ENCODE measurements at regions not wholly inside any gene's neighbourhood (a gene's known extent, or its start where the extent isn't known, plus 50 kb on each side); places are given as distances from the start of the nearest gene placed in this dataset.

DNA sequence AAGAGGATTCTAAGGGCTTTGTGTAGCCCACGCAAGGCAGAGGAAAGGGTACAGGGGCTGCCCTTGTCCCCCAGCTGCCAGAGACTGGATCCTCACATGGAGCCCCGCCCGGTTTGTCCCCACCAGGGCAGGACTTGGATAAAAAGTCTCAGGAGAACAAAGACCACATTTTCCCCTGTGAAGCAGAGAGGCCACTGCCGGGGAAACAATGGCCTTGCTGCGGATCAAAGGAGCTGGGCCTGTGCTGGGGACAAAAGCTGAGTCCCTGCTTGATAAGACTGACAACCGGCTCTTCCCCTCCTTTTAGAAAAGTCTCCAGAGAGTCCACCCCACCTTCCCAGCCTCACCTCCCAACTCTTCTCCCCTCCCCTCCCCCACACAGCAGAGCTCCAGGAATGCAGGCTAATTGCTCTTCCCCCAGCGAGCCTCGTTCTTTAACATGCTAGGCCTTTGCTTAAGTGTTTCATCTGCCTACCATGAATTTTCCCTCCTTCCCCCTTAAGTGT lies 142.4 kb downstream of the PLPP3 start:
- H3K27ac Mint-ChIP-seq, result no peak overlapping the region
- H3K9me3 Mint-ChIP-seq, result no peaks in the 10 kb centered on the region
- no peaks in the 10 kb centered on the region; the same call in 1 of the 2 replicates for H3K4me1 Mint-ChIP-seq (ENCODE audit: low read depth)
- H3K27me3 Mint-ChIP-seq (ENCODE audit: insufficient read depth), result no peaks in the 10 kb centered on the region; the same call in none of the 2 replicates
- no peaks in the 10 kb centered on the region for H3K36me3 Mint-ChIP-seq (ENCODE audit: low read depth)
- TF ChIP-seq, protein P1, sequence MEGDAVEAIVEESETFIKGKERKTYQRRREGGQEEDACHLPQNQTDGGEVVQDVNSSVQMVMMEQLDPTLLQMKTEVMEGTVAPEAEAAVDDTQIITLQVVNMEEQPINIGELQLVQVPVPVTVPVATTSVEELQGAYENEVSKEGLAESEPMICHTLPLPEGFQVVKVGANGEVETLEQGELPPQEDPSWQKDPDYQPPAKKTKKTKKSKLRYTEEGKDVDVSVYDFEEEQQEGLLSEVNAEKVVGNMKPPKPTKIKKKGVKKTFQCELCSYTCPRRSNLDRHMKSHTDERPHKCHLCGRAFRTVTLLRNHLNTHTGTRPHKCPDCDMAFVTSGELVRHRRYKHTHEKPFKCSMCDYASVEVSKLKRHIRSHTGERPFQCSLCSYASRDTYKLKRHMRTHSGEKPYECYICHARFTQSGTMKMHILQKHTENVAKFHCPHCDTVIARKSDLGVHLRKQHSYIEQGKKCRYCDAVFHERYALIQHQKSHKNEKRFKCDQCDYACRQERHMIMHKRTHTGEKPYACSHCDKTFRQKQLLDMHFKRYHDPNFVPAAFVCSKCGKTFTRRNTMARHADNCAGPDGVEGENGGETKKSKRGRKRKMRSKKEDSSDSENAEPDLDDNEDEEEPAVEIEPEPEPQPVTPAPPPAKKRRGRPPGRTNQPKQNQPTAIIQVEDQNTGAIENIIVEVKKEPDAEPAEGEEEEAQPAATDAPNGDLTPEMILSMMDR (IDR thresholded peaks at IDR 0.05), result no peak
- no peak for DNase-seq
- no peak overlapping the region for H3K4me3 Mint-ChIP-seq

DNA sequence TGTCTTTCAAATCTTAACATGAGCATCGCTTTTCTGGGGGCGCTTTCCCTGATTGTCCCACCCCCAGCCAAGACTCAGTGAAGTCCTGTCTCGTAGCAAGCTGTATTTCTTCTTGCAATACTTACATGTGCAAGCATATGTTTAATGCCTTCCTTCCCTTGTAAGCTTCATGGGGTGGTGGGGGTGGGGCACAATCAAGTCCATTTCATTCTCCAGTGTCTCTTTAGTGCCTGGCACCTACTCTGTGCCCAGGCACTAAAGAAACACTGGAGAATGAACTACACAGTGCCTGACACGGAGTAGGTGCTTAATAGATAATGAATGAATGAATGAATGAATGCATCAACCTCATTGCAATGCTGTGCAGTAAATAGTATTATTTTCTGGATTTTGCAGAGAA lies 143.1 kb downstream of the PLPP3 start:
- H3K9me3 Mint-ChIP-seq, result no peaks in the 10 kb centered on the region
- no peak for DNase-seq
- H3K27me3 Mint-ChIP-seq (ENCODE audit: insufficient read depth), result no peaks in the 10 kb centered on the region; the same call in none of the 2 replicates
- no peaks in the 10 kb centered on the region; the same call in 1 of the 2 replicates for H3K4me1 Mint-ChIP-seq (ENCODE audit: low read depth)
- no peak overlapping the region for H3K4me3 Mint-ChIP-seq
- no peak overlapping the region for H3K27ac Mint-ChIP-seq
- TF ChIP-seq, protein P1 (IDR thresholded peaks at IDR 0.05), result no peak
- H3K36me3 Mint-ChIP-seq (ENCODE audit: low read depth), result no peaks in the 10 kb centered on the region

DNA sequence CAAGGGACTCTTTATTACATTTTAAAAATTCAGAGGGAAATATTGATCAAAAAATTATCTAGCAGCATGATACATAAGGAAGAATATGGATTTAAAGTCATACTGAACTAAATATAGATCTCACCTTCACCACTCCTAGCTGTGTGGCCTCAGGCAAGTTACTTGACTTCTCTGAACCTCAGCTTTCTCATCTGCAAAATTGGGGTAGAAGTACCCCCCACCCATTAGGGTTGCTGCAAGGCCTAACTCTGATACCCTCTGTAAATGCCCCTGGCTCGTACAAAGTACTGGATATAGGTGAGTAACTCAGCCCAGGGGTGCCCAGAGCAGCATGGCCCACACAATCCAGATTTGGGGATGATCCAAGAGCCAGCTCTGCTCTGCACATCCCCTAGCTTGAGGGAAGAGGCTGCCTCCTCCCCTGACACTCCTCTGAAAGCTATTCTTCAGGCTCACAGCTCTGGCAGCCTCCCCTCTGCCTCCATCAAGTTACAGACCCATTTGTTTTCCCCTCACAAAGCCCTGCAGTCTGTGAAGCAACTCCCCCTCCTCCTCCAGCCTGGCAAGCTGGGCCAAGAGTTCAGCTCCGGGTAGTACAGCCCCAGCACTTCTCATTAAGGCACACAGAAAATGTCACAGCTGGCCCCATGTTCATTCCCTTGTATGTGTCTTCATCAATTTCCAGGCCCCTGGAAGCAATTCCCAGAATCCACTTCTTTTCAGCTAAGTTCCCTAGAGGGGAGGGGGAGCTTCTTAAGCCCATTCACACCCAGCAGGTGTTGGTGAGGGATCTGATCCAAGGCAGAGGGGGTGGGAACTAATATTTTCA lies 143.7 kb downstream of the PLPP3 start:
- TF ChIP-seq, protein P1 (IDR thresholded peaks at IDR 0.05), result no peak
- no peaks in the 10 kb centered on the region for H3K36me3 Mint-ChIP-seq (ENCODE audit: low read depth)
- H3K4me1 Mint-ChIP-seq (ENCODE audit: low read depth), result no peaks in the 10 kb centered on the region; the same call in 1 of the 2 replicates
- no peak overlapping the region for H3K27ac Mint-ChIP-seq
- no peaks in the 10 kb centered on the region; the same call in none of the 2 replicates for H3K27me3 Mint-ChIP-seq (ENCODE audit: insufficient read depth)
- H3K9me3 Mint-ChIP-seq, result no peaks in the 10 kb centered on the region
- H3K4me3 Mint-ChIP-seq, result no peak overlapping the region
- no peak for DNase-seq

DNA sequence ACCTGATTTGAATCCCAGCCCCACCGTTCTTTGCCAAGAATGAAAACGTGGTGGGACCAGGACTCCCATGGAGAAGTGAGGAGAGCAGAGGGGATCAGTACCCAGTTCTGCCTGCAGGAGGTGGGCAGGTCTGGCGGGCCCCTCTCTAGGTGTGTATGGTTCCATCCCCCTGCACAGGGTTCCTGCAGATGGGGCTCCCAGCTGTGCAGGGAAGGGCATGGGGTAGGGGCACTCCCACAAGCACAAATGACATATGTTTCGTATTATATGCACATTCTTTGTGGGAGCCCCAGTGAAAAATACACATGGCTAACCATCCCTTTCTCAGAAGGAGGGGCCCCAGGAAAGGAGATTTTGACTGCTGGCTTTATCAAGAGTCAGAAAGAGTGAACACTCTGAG lies 144.6 kb downstream of the PLPP3 start:
- H3K36me3 Mint-ChIP-seq (ENCODE audit: low read depth), result no peaks in the 10 kb centered on the region
- no peak overlapping the region for H3K4me3 Mint-ChIP-seq
- no peak overlapping the region for H3K27ac Mint-ChIP-seq
- H3K9me3 Mint-ChIP-seq, result no peaks in the 10 kb centered on the region
- H3K27me3 Mint-ChIP-seq (ENCODE audit: insufficient read depth), result no peaks in the 10 kb centered on the region; the same call in none of the 2 replicates
- no peaks in the 10 kb centered on the region; the same call in 1 of the 2 replicates for H3K4me1 Mint-ChIP-seq (ENCODE audit: low read depth)
- TF ChIP-seq, protein P1 (IDR thresholded peaks at IDR 0.05), result no peak; the same call in 1 of the 2 replicates
- no peak for DNase-seq

DNA sequence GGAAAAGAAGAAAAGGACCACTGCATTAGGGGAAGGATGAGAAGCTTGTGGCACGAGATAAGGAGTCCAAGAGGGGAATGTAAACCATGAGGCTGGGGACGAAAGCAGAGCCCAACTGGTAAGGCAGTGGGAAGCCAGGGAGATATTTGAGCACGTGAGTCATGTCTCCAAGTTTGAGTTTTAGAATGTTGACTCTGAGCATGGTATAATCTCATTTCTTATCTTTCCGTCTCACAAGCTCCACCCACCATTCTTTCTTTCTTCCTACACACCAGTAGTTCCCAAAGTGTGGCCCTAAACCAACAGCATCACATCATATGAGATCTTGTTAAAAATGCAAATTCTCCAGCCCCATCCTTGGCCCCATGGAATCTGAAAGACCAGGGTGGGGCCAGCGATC lies 145.3 kb downstream of the PLPP3 start:
- Mint-ChIP-seq H3K4me3 (no peak overlapping the region), H3K4me1 (ENCODE audit: low read depth) (no peaks in the 10 kb centered on the region; the same call in 1 of the 2 replicates)
- DNase-seq, result no peak

More for the DNA sequence above, 145.3 kb downstream of the PLPP3 start:
- Mint-ChIP-seq H3K36me3 (ENCODE audit: low read depth) (no peaks in the 10 kb centered on the region), H3K27me3 (ENCODE audit: insufficient read depth) (no peaks in the 10 kb centered on the region; the same call in none of the 2 replicates), H3K27ac (no peak overlapping the region), H3K9me3 (no peaks in the 10 kb centered on the region)
- TF ChIP-seq, protein P1 (IDR thresholded peaks at IDR 0.05), result no peak
